ENCODE measurements at regions not wholly inside any gene's neighbourhood (a gene's known extent, or its start where the extent isn't known, plus 50 kb on each side); places are given as distances from the start of the nearest gene placed in this dataset.
"Not testable (repeated sequence)": the region's sequence is repeated elsewhere in the genome, so short reads cannot be mapped to it uniquely, and the experiment has no call there.

GRCh38 chr6:13865141-13865540 lies 50.8 kb upstream of the MCUR1 start:
- POLR2A ChIA-PET, result no interaction called here
- Histone ChIP-seq H3K27ac (ENCODE audit: low read depth, low read length) (no peak overlapping the region), H3K4me3 (ENCODE audit: low read length) (no peak overlapping the region), H3K9me3 (ENCODE audit: low read length) (no peaks in the 10 kb centered on the region), H3K4me1 (ENCODE audit: insufficient read depth, low read length) (no peaks in the 10 kb centered on the region), H3K36me3 (ENCODE audit: insufficient read depth, low read length) (no peaks in the 10 kb centered on the region), H3K27me3 (ENCODE audit: insufficient read depth, low read length, poor library complexity, severe bottlenecking) (peaks cover 9% of the 10 kb centered on the region)
- Mint-ChIP-seq H3K27ac (no peak overlapping the region), H3K9me3 (peaks cover 0 to 7% (median 0%) of the 10 kb centered on the region in 5 donors), H3K4me3 (no peak overlapping the region), H3K27me3 (peaks cover 40 to 69% of the 10 kb centered on the region in 2 donors), H3K4me1 (peaks cover 0 to 6% (median 0%) of the 10 kb centered on the region in 3 donors), H3K36me3 (no peaks in the 10 kb centered on the region)
- DNase-seq, result no peak
- CTCF ChIA-PET, result no interaction called here

GRCh38 chr6:13864669-13865068 lies 50.3 kb upstream of the MCUR1 start:
- CTCF ChIA-PET; H3K36me3 Mint-ChIP-seq; H3K36me3 ChIP-seq (ENCODE audit: insufficient read depth, low read length); H3K27ac Mint-ChIP-seq; H3K4me3 ChIP-seq (ENCODE audit: low read length); H3K4me1 ChIP-seq (ENCODE audit: insufficient read depth, low read length); H3K9me3 ChIP-seq (ENCODE audit: low read length); H3K4me3 Mint-ChIP-seq; DNase-seq; POLR2A ChIA-PET; H3K4me1 Mint-ChIP-seq; H3K27me3 ChIP-seq (ENCODE audit: insufficient read depth, low read length, poor library complexity, severe bottlenecking); H3K9me3 Mint-ChIP-seq; H3K27ac ChIP-seq (ENCODE audit: low read depth, low read length): not testable (repeated sequence)
- H3K27me3 Mint-ChIP-seq, result peaks cover 41 to 70% of the 10 kb centered on the region in 2 donors

Data from CD8-positive, alpha-beta memory T cell (primary cell).